ENCODE measurements at regions not wholly inside any gene's neighbourhood (a gene's known extent, or its start where the extent isn't known, plus 50 kb on each side); places are given as distances from the start of the nearest gene placed in this dataset.

DNA sequence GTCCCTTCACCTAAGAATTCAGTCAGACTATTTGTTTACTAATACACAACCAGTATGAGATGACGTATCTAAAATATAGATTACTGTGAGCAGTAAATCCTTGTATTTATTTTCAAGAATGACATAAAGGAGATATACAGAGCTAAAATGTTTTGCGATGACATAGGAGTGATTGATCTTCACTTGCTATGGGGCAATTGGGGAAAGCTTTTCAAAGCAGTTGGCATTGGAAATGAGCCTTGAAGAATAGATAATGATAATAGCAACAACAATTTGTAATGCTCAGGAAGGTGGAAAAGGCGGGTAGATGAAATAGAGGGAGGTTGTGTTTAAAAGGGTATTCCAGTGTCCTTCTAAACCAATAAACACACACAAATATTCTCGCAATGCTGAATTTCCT is 623.7 kb downstream of the CDH8 start:
- TF ChIP-seq POLR2A (IDR thresholded peaks at IDR 0.05), result no peak
- no peak for TF ChIP-seq CTCF (IDR thresholded peaks at IDR 0.05)
